ENCODE measurements at regions not wholly inside any gene's neighbourhood (a gene's known extent, or its start where the extent isn't known, plus 50 kb on each side); places are given as distances from the start of the nearest gene placed in this dataset.

GRCh38 chr4:188412499-188412898 is 273.3 kb downstream of the TRIML1 start:
- TF ChIP-seq, protein P1, sequence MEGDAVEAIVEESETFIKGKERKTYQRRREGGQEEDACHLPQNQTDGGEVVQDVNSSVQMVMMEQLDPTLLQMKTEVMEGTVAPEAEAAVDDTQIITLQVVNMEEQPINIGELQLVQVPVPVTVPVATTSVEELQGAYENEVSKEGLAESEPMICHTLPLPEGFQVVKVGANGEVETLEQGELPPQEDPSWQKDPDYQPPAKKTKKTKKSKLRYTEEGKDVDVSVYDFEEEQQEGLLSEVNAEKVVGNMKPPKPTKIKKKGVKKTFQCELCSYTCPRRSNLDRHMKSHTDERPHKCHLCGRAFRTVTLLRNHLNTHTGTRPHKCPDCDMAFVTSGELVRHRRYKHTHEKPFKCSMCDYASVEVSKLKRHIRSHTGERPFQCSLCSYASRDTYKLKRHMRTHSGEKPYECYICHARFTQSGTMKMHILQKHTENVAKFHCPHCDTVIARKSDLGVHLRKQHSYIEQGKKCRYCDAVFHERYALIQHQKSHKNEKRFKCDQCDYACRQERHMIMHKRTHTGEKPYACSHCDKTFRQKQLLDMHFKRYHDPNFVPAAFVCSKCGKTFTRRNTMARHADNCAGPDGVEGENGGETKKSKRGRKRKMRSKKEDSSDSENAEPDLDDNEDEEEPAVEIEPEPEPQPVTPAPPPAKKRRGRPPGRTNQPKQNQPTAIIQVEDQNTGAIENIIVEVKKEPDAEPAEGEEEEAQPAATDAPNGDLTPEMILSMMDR (IDR thresholded peaks at IDR 0.05): no peak
- TF ChIP-seq POLR2AphosphoS5 (IDR thresholded peaks at IDR 0.05) (no peak), POLR2A (IDR thresholded peaks at IDR 0.05) (no peak), EP300 (IDR thresholded peaks at IDR 0.05) (no peak)

All from gastroesophageal sphincter (tissue), 3 donors.